ENCODE measurements at regions not wholly inside any gene's neighbourhood (a gene's known extent, or its start where the extent isn't known, plus 50 kb on each side); places are given as distances from the start of the nearest gene placed in this dataset.

GRCh38 chr15:39326306-39326975, 254.4 kb upstream of the THBS1 start:
- TF ChIP-seq ZNF274 (IDR thresholded peaks at IDR 0.05; ENCODE audit: low read depth, low read length) (no peak), SUZ12 (IDR thresholded peaks at IDR 0.05; ENCODE audit: extremely low read depth, insufficient read depth, insufficient read length) (no peak)
